Ascending aorta (tissue), 2 donors: ENCODE measurements at regions not wholly inside any gene's neighbourhood (a gene's known extent, or its start where the extent isn't known, plus 50 kb on each side); places are given as distances from the start of the nearest gene placed in this dataset.

Source experiments
- DNase-seq, 2 donors: peaks; one replicate each; pipeline ENCODE4 v3.0.0-alpha.2; 2019; ENCODE audit warnings: low spot score in 2 of 2
- H3K27ac ChIP-seq, 2 donors: fragments of 200-600 bp; sonication (generic); one replicate each; pipeline ENCODE4 v1.5.1; 2016 to 2017; ENCODE audit warnings: mild to moderate bottlenecking in 1 of 2
- H3K27me3 ChIP-seq: fragments of 200-600 bp; sonication (generic); one replicate; pipeline ENCODE4 v1.5.1; 2017
- H3K36me3 ChIP-seq, 2 donors: fragments of 200-600 bp; sonication (generic); one replicate each; pipeline ENCODE4 v1.5.1; 2016
- H3K4me1 ChIP-seq, 2 donors: fragments of 200-600 bp; sonication (generic); one replicate each; pipeline ENCODE4 v1.5.1; 2016 to 2017; ENCODE audit warnings: mild to moderate bottlenecking in 1 of 2
- H3K4me3 ChIP-seq, 2 donors: fragments of 200-600 bp; sonication (generic); one replicate each; pipeline ENCODE4 v1.5.1; 2016 to 2017; ENCODE audit warnings: mild to moderate bottlenecking in 1 of 2
- H3K9me3 ChIP-seq, 2 donors: fragments of 200-600 bp; sonication (generic); one replicate each; pipeline ENCODE4 v1.5.1; 2016
- CTCF ChIP-seq, 3 experiments: fragments of 200-600 bp in 2 of 3; fragments of 450-650 bp in 1 of 3; sonication (generic) in 2 of 3; IDR thresholded peaks; one replicate each; pipeline ENCODE4 v1.5.1; 2016 to 2019; ENCODE audit warnings: antibody characterized with exemption in 3 of 3, mild to moderate bottlenecking in 1 of 3, moderate library complexity in 1 of 3
- intact Hi-C: fragments of 100-400 bp; cut with DNase I; formaldehyde crosslinking; loops from one replicate; pipeline ENCODE4 v1.15.1; 2023

- intact Hi-C loops, result no loop called here
- no peak for DNase-seq
- TF ChIP-seq CTCF (IDR thresholded peaks at IDR 0.05), result no peak
- H3K4me1 ChIP-seq, result no peaks in the 10 kb centered on the region
- H3K27me3 ChIP-seq, result no peaks in the 10 kb centered on the region
- H3K27ac ChIP-seq, result no peak overlapping the region
- no peaks in the 10 kb centered on the region for H3K9me3 ChIP-seq
- no peaks in the 10 kb centered on the region for H3K36me3 ChIP-seq
- no peak overlapping the region for H3K4me3 ChIP-seq
Measured at GRCh38 chr2:173705656-173706055, 259.5 kb downstream of the SP3 start.

- Histone ChIP-seq H3K27ac (no peak overlapping the region), H3K36me3 (no peaks in the 10 kb centered on the region), H3K9me3 (no peaks in the 10 kb centered on the region), H3K27me3 (no peaks in the 10 kb centered on the region), H3K4me3 (no peak overlapping the region), H3K4me1 (no peaks in the 10 kb centered on the region)
- no peak for DNase-seq
- no peak for TF ChIP-seq CTCF (IDR thresholded peaks at IDR 0.05)
- intact Hi-C loops, result no loop called here
Measured at GRCh38 chr2:173706936-173707335, 258.2 kb downstream of the SP3 start.

- Histone ChIP-seq H3K4me1 (no peaks in the 10 kb centered on the region), H3K27ac (no peak overlapping the region), H3K9me3 (no peaks in the 10 kb centered on the region), H3K4me3 (no peak overlapping the region), H3K27me3 (no peaks in the 10 kb centered on the region), H3K36me3 (no peaks in the 10 kb centered on the region)
- TF ChIP-seq CTCF (IDR thresholded peaks at IDR 0.05), result no peak
- intact Hi-C loops, result no loop called here
- DNase-seq, result no peak
Measured at GRCh38 chr2:173708806-173709205, 256.4 kb downstream of the SP3 start.

- H3K4me1 ChIP-seq, result no peaks in the 10 kb centered on the region
- intact Hi-C loops, result no loop called here
- no peak for TF ChIP-seq CTCF (IDR thresholded peaks at IDR 0.05)
- H3K9me3 ChIP-seq, result no peaks in the 10 kb centered on the region
- H3K36me3 ChIP-seq, result no peaks in the 10 kb centered on the region
- H3K4me3 ChIP-seq, result no peak overlapping the region
- no peaks in the 10 kb centered on the region for H3K27me3 ChIP-seq
- no peak overlapping the region for H3K27ac ChIP-seq
- DNase-seq, result no peak
Measured at GRCh38 chr2:173711816-173712215, 253.4 kb downstream of the SP3 start.

- DNase-seq, result no peak
- Histone ChIP-seq H3K4me1 (no peaks in the 10 kb centered on the region), H3K27me3 (no peaks in the 10 kb centered on the region), H3K9me3 (no peaks in the 10 kb centered on the region), H3K36me3 (no peaks in the 10 kb centered on the region), H3K27ac (no peak overlapping the region), H3K4me3 (no peak overlapping the region)
- no peak for TF ChIP-seq CTCF (IDR thresholded peaks at IDR 0.05)
- intact Hi-C loops, result no loop called here
Measured at GRCh38 chr2:173713904-173714555, 251.1 kb downstream of the SP3 start.

GRCh38 chr2:173715441-173715840, 249.7 kb downstream of the SP3 start:
- Histone ChIP-seq H3K36me3 (no peaks in the 10 kb centered on the region), H3K9me3 (no peaks in the 10 kb centered on the region), H3K4me3 (no peak overlapping the region), H3K4me1 (no peaks in the 10 kb centered on the region), H3K27ac (no peak overlapping the region), H3K27me3 (no peaks in the 10 kb centered on the region)
- DNase-seq, result no peak
- no peak for TF ChIP-seq CTCF (IDR thresholded peaks at IDR 0.05)
- intact Hi-C loops, result no loop called here
